ENCODE measurements at regions not wholly inside any gene's neighbourhood (a gene's known extent, or its start where the extent isn't known, plus 50 kb on each side); places are given as distances from the start of the nearest gene placed in this dataset.

GRCh38 chr3:161649900-161650484, 153.4 kb downstream of the OTOL1 start:
- TF ChIP-seq BMI1 (IDR thresholded peaks at IDR 0.05; ENCODE audit: borderline replicate concordance) (no peak), CTCF (IDR thresholded peaks at IDR 0.05 in 2 of 3, conservative IDR thresholded peaks at IDR 0.05 in 1 of 3; ENCODE audit: control insufficient read depth in 2 of 3, extremely low read depth in 1 of 3, insufficient read depth in 1 of 3, low read depth in 3 of 3, low read length in 3 of 3) (no peak), KLF5 (IDR thresholded peaks at IDR 0.05; ENCODE audit: partially characterized antibody) (no peak), POLR2A (IDR thresholded peaks at IDR 0.05; ENCODE audit: low read depth, low read length) (no peak), RUNX3 (IDR thresholded peaks at IDR 0.05; ENCODE audit: low read length) (no peak), POLR2AphosphoS5 (IDR thresholded peaks at IDR 0.05; ENCODE audit: low read length) (no peak), YY1 (IDR thresholded peaks at IDR 0.05; ENCODE audit: low read depth, low read length) (no peak), RELB (IDR thresholded peaks at IDR 0.05; ENCODE audit: low read depth) (no peak), RFX5 (IDR thresholded peaks at IDR 0.05; ENCODE audit: low read depth, low read length) (no peak)
- TF ChIP-seq, protein P1, sequence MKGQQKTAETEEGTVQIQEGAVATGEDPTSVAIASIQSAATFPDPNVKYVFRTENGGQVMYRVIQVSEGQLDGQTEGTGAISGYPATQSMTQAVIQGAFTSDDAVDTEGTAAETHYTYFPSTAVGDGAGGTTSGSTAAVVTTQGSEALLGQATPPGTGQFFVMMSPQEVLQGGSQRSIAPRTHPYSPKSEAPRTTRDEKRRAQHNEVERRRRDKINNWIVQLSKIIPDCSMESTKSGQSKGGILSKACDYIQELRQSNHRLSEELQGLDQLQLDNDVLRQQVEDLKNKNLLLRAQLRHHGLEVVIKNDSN (IDR thresholded peaks at IDR 0.05; ENCODE audit: borderline replicate concordance, extremely low read length, insufficient read depth, low read depth, low read length), result no peak
